K562 (cell line): ENCODE measurements at regions not wholly inside any gene's neighbourhood (a gene's known extent, or its start where the extent isn't known, plus 50 kb on each side); places are given as distances from the start of the nearest gene placed in this dataset.

Experiments
- ATAC-seq: fragments of 200-7000 bp; cut with Tn5 transposase; 3 replicates; pipeline ENCODE4 v1.9.1; 2020; ENCODE audit warnings: moderate library complexity
- BruUV-seq: library from RNA; stranded (reverse); fragments of 400-500 nt; replicated peaks from 2 replicates; lab custom pipeline; 2021; lab: Mats Ljungman, UMichigan
- CTCF ChIA-PET: fragments of 300-600 bp; formaldehyde crosslinking; extraction: SDS; loops from one replicate; lab custom pipeline; 2021; ENCODE audit warnings: low intra/inter-chr PET ratio; lab: Yijun Ruan, JAX
- POLR2A ChIA-PET: fragments of 300-600, 350-650 bp; sonication (Branson Sonifier 250); formaldehyde crosslinking; extraction: SDS; loops from one replicate; lab custom pipeline; 2021; ENCODE audit warnings: antibody characterized with exemption, inconsistent platforms; lab: Yijun Ruan, JAX
- DNase-seq, 4 experiments: peaks; one replicate each; pipeline versions ENCODE4 v3.0.0 to v3.0.0-alpha.2; 2011 to 2018; ENCODE audit warnings: low spot score in 3 of 4, mixed read lengths in 3 of 4; ENCODE audit errors: extremely low read depth in 1 of 4
- FAIRE-seq: peaks from 2 replicates; lab custom pipeline; 2011; peaks lifted over from hg19 to GRCh38; lab: Jason Lieb, UNC
- H2AFZ ChIP-seq: 2 replicates; pipeline ENCODE4 v1.6.0; 2011; ENCODE audit warnings: low read depth, low read length, control low read depth, inconsistent platforms
- H3K27ac ChIP-seq: fragments of 200-600 bp; 3 replicates; pipeline ENCODE4 v1.8.0; 2011; ENCODE audit warnings: low read depth, mild to moderate bottlenecking, control low read depth, inconsistent platforms, low read length, moderate library complexity, mixed read lengths; ENCODE audit errors: extremely low read depth
- H3K27me3 ChIP-seq, 2 experiments: fragments of 300-600 bp in 1 of 2; 2 replicates in 1 of 2; 3 replicates in 1 of 2; pipeline versions ENCODE4 v1.6.0 to v1.8.0; 2011; ENCODE audit warnings: inconsistent platforms in 2 of 2, low read length in 2 of 2, mild to moderate bottlenecking in 1 of 2, mixed read lengths in 1 of 2, moderate library complexity in 1 of 2; ENCODE audit not compliant: control insufficient read depth in 2 of 2, insufficient read depth in 2 of 2
- H3K36me3 ChIP-seq: fragments of 300-600 bp; 3 replicates; pipeline ENCODE4 v1.8.0; 2011; ENCODE audit warnings: mild to moderate bottlenecking, low read length, inconsistent platforms; ENCODE audit not compliant: control insufficient read depth, insufficient read depth
- H3K4me1 ChIP-seq, 2 experiments: fragments of 200-600 bp in 1 of 2; replicated peaks in 1 of 2; 2 replicates in 1 of 2; 3 replicates in 1 of 2; pipeline versions ENCODE4 v1.5.1 to v1.8.0; 2011; ENCODE audit warnings: inconsistent platforms in 2 of 2, low read length in 2 of 2, mild to moderate bottlenecking in 1 of 2, mixed read lengths in 1 of 2, moderate library complexity in 1 of 2; ENCODE audit not compliant: control insufficient read depth in 2 of 2, insufficient read depth in 2 of 2
- H3K4me2 ChIP-seq: 2 replicates; pipeline ENCODE4 v1.6.1; 2011; ENCODE audit warnings: low read length, control low read depth, inconsistent platforms, mixed read lengths; ENCODE audit not compliant: insufficient read depth
- H3K4me3 ChIP-seq: fragments of 200-600 bp; sonication (generic), shearing (Covaris generic); 2 replicates; pipeline ENCODE4 v1.5.1; 2016; ENCODE audit warnings: control low read depth, inconsistent platforms
- H3K79me2 ChIP-seq: fragments of 200-600 bp; 3 replicates; pipeline ENCODE4 v1.8.0; 2011; ENCODE audit warnings: low read length, inconsistent platforms; ENCODE audit not compliant: control insufficient read depth, insufficient read depth
- H3K9ac ChIP-seq, 2 experiments: 2 replicates each; pipeline versions ENCODE4 v1.6.0 to v1.6.1; 2011; ENCODE audit warnings: low read depth in 2 of 2, low read length in 2 of 2, control low read depth in 1 of 2, inconsistent platforms in 1 of 2, mild to moderate bottlenecking in 1 of 2, mixed read lengths in 1 of 2; ENCODE audit not compliant: insufficient read depth in 1 of 2
- H3K9me1 ChIP-seq: one replicate; pipeline ENCODE4 v1.6.0; 2011; ENCODE audit warnings: inconsistent platforms, mild to moderate bottlenecking, low read length, moderate library complexity; ENCODE audit not compliant: control insufficient read depth, insufficient read depth
- H3K9me3 ChIP-seq: replicated peaks from 2 replicates; pipeline ENCODE4 v1.5.1; 2011; ENCODE audit warnings: low read depth, low read length, inconsistent platforms; ENCODE audit not compliant: control insufficient read depth, insufficient read depth
- H4K20me1 ChIP-seq: replicated peaks from 2 replicates; pipeline ENCODE4 v1.6.1; 2011; ENCODE audit warnings: low read length, inconsistent platforms, mixed read lengths; ENCODE audit not compliant: control insufficient read depth, insufficient read depth
- BDP1 ChIP-seq: IDR thresholded peaks from 3 replicates; pipeline ENCODE4 v1.6.1; 2011; ENCODE audit not compliant: insufficient read length, insufficient read depth
- BRD9 ChIP-seq: fragments of 450-650 bp; IDR thresholded peaks from 2 replicates; pipeline ENCODE4 v1.6.1; 2018; ENCODE audit warnings: low read depth; ENCODE audit not compliant: partially characterized antibody
- CBFB ChIP-seq: sonication (generic); formaldehyde crosslinking; IDR thresholded peaks from 2 replicates; pipeline ENCODE4 v1.4.0; 2020; ENCODE audit warnings: mild to moderate bottlenecking, missing genetic modification reagents
- ELK1 ChIP-seq: sonication (generic); formaldehyde crosslinking; IDR thresholded peaks from 2 replicates; pipeline ENCODE4 v1.8.1; 2022; ENCODE audit warnings: missing genetic modification reagents
- HOXB6 ChIP-seq: fragments of 250-450 bp; sonication (Bioruptor Pico); IDR thresholded peaks from 2 replicates; pipeline ENCODE4 v1.5.1; 2022; ENCODE audit warnings: mild to moderate bottlenecking, borderline replicate concordance
- RBM39 ChIP-seq: fragments of 200-400 bp; formaldehyde crosslinking; optimal IDR thresholded peaks from 2 replicates; pipeline ENCODE3; 2018; ENCODE audit warnings: low read depth, low read length
- RUNX1 ChIP-seq: sonication (generic); IDR thresholded peaks from 2 replicates; pipeline ENCODE4 v1.6.1; 2016; ENCODE audit warnings: antibody characterized with exemption, low read depth
- SMAD1 ChIP-seq: fragments of 150-350 bp; IDR thresholded peaks from 2 replicates; pipeline ENCODE4 v1.6.1; 2014; ENCODE audit warnings: low read length, low read depth; ENCODE audit not compliant: partially characterized antibody
- SOX6 ChIP-seq: fragments of 450-650 bp; IDR thresholded peaks from 2 replicates; pipeline ENCODE4 v1.6.1; 2014; ENCODE audit warnings: mild to moderate bottlenecking
- TEAD4 ChIP-seq, 2 experiments: sonication (generic) in 1 of 2; formaldehyde crosslinking in 1 of 2; IDR thresholded peaks; 2 replicates each; pipeline versions ENCODE4 v1.6.1 to v1.8.0; 2012 to 2022; ENCODE audit warnings: borderline replicate concordance in 1 of 2, inconsistent platforms in 1 of 2, low read length in 1 of 2, mild to moderate bottlenecking in 1 of 2, missing genetic modification reagents in 1 of 2
- VEZF1 ChIP-seq: fragments of 200-800 bp; sonication (Bioruptor generic); IDR thresholded peaks from 2 replicates; pipeline ENCODE4 v1.6.1; 2017; ENCODE audit warnings: missing genetic modification characterization, missing compliant biosample characterization
- ZNF146 ChIP-seq: IDR thresholded peaks from one replicate; pipeline ENCODE4 v1.6.1; 2018; ENCODE audit warnings: missing compliant biosample characterization; ENCODE audit not compliant: unreplicated experiment
- ZNF354B ChIP-seq: fragments of 250-450 bp; sonication (Bioruptor Pico); IDR thresholded peaks from 2 replicates; pipeline ENCODE4 v1.4.0; 2020
- ZSCAN29 ChIP-seq: fragments of 450-650 bp; IDR thresholded peaks from 2 replicates; pipeline ENCODE4 v1.6.1; 2017
- WGBS: fragments of 100-300 bp; shearing (Covaris generic); methylation state at CpG from one replicate; pipeline ENCODE4 v1.1.6; 2016; ENCODE audit warnings: low coverage, mixed read lengths; ENCODE audit not compliant: insufficient coverage; ENCODE audit errors: missing lambda C conversion rate; 5-methylcytosine and 5-hydroxymethylcytosine counted together
- in situ Hi-C: fragments of 300-500 bp; cut with MboI; formaldehyde crosslinking; loops from 4 replicates; pipeline ENCODE4 v1.15.0; 2018; ENCODE audit warnings: inconsistent platforms, mixed read lengths
- intact Hi-C: fragments of 100-400 bp; cut with micrococcal nuclease; formaldehyde crosslinking; loops from 2 replicates; pipeline ENCODE4 v1.14.2; 2022

- no peak for FAIRE-seq
- intact Hi-C loops: no loop called here
- H3K4me3 ChIP-seq: no peak overlapping the region
- no peak overlapping the region for H3K4me2 ChIP-seq
- H3K9ac ChIP-seq: no peak overlapping the region
- CTCF ChIA-PET: no interaction called here
- no peaks in the 10 kb centered on the region for H3K27me3 ChIP-seq
- no peaks in the 10 kb centered on the region for H3K4me1 ChIP-seq
- TF ChIP-seq BRD9: no peak
- no peak for TF ChIP-seq CBFB
- no peak for TF ChIP-seq RUNX1
- TF ChIP-seq TEAD4 (IDR thresholded peaks at IDR 0.05; ENCODE audit: low read length): no peak
- TF ChIP-seq TEAD4 (CRISPR knock-in tag; IDR thresholded peaks at IDR 0.05; ENCODE audit: borderline replicate concordance): no peak
- no peak for TF ChIP-seq HOXB6
- TF ChIP-seq ZNF146 (CRISPR knock-in tag): no peak
- TF ChIP-seq ZSCAN29: no peak
- TF ChIP-seq, all 486 proteins: peak for 0
- Histone ChIP-seq H3K79me2 (no peaks in the 10 kb centered on the region), H3K9me3 (no peaks in the 10 kb centered on the region), H3K9me1 (no peaks in the 10 kb centered on the region), H3K27ac (no peak overlapping the region), H3K36me3 (no peaks in the 10 kb centered on the region), H2AFZ (no peak overlapping the region), H4K20me1 (no peaks in the 10 kb centered on the region)
- WGBS: 1% methylated on average over 5 of the region's 5 CpGs
- ATAC-seq (no peak), DNase-seq (no peak)
- POLR2A ChIA-PET: no interaction called here
- in situ Hi-C loops: no loop called here
- BruUV-seq: no TSS peak
These were observed 468.0 kb upstream of the FAT1 start for GRCh38 chr4:187191676-187192075.

- WGBS: 0% methylated on average over 9 of the region's 9 CpGs
- no TSS peak for BruUV-seq
- FAIRE-seq (no peak), DNase-seq (no peak), ATAC-seq (no peak)
- Histone ChIP-seq H3K4me3 (no peak overlapping the region), H3K4me2 (no peak overlapping the region), H3K27me3 (no peaks in the 10 kb centered on the region), H3K36me3 (no peaks in the 10 kb centered on the region), H3K27ac (no peak overlapping the region), H4K20me1 (no peaks in the 10 kb centered on the region), H2AFZ (no peak overlapping the region), H3K4me1 (no peaks in the 10 kb centered on the region), H3K9ac (no peak overlapping the region), H3K9me1 (no peaks in the 10 kb centered on the region), H3K9me3 (no peaks in the 10 kb centered on the region), H3K79me2 (no peaks in the 10 kb centered on the region)
- TF ChIP-seq SOX6 (no peak), BDP1 (no peak), VEZF1 (CRISPR knock-in tag) (no peak), RBM39 (no peak), ZNF354B (CRISPR knock-in tag) (no peak), ELK1 (CRISPR knock-in tag) (no peak), SMAD1 (no peak)
- ChIA-PET POLR2A (no interaction called here), CTCF (no interaction called here)
- in situ Hi-C loops (no loop called here), intact Hi-C loops (no loop called here)
These were observed 468.6 kb upstream of the FAT1 start for GRCh38 chr4:187192266-187192665.
